Kidney epithelial cell (primary cell): ENCODE measurements at regions not wholly inside any gene's neighbourhood (a gene's known extent, or its start where the extent isn't known, plus 50 kb on each side); places are given as distances from the start of the nearest gene placed in this dataset.

Source experiments
- DNase-seq: peaks from one replicate; pipeline ENCODE4 v3.0.0-alpha.2; 2010; ENCODE audit warnings: low read depth
- H3K27me3 ChIP-seq: 2 replicates; pipeline ENCODE4 v1.6.0; 2011; ENCODE audit warnings: low read length; ENCODE audit not compliant: control insufficient read depth, insufficient read depth
- H3K36me3 ChIP-seq: 2 replicates; pipeline ENCODE4 v1.5.1; 2011; ENCODE audit warnings: low read length; ENCODE audit not compliant: control insufficient read depth, insufficient read depth
- H3K4me3 ChIP-seq: 2 replicates; pipeline ENCODE4 v1.5.1; 2011; ENCODE audit warnings: low read depth, mild to moderate bottlenecking, control low read depth, low read length
- TF ChIP-seq, protein P1 (sequence below): IDR thresholded peaks from 2 replicates; pipeline ENCODE4 v1.5.1; 2011; ENCODE audit warnings: mild to moderate bottlenecking, moderate library complexity, low read length, control low read depth, inconsistent platforms; ENCODE audit not compliant: insufficient read depth, poor library complexity, severe bottlenecking

DNA sequence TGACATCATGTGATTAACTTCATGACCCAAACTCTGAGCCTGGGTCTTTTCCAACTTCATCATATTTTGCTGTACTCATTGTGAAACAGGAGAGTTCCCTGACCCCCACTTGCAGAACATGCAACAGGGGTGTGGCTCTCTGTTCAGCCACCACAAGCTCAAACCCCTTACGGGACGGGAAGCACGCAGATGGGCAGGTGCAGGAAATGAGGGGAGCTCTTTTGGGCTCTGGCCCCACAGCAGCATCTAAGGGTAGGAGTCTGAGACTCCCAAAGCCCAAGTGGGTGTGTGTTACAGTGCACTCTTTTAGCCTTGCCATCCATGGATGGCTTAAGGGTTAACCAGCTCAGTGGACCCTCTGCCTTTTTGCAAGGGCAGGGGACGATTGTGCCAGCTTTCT is 599.5 kb upstream of the SMIM31 start:
- Histone ChIP-seq H3K27me3 (no peaks in the 10 kb centered on the region), H3K36me3 (no peaks in the 10 kb centered on the region), H3K4me3 (no peak overlapping the region)
- TF ChIP-seq, protein P1, sequence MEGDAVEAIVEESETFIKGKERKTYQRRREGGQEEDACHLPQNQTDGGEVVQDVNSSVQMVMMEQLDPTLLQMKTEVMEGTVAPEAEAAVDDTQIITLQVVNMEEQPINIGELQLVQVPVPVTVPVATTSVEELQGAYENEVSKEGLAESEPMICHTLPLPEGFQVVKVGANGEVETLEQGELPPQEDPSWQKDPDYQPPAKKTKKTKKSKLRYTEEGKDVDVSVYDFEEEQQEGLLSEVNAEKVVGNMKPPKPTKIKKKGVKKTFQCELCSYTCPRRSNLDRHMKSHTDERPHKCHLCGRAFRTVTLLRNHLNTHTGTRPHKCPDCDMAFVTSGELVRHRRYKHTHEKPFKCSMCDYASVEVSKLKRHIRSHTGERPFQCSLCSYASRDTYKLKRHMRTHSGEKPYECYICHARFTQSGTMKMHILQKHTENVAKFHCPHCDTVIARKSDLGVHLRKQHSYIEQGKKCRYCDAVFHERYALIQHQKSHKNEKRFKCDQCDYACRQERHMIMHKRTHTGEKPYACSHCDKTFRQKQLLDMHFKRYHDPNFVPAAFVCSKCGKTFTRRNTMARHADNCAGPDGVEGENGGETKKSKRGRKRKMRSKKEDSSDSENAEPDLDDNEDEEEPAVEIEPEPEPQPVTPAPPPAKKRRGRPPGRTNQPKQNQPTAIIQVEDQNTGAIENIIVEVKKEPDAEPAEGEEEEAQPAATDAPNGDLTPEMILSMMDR, result no peak
- DNase-seq, result no peak

- peak; percentile 21 for DNase-seq
These were observed 584.3 kb upstream of the SMIM31 start for GRCh38 chr4:164169591-164169990.

GRCh38 chr4:164177153-164177552 is 576.8 kb upstream of the SMIM31 start:
- Histone ChIP-seq H3K27me3 (no peaks in the 10 kb centered on the region), H3K36me3 (no peaks in the 10 kb centered on the region), H3K4me3 (no peak overlapping the region)
- TF ChIP-seq, protein P1, result no peak
- no peak for DNase-seq

More at GRCh38 chr4:164169591-164169990, 584.3 kb upstream of the SMIM31 start:
- TF ChIP-seq, protein P1, result no peak
- Histone ChIP-seq H3K27me3 (no peaks in the 10 kb centered on the region), H3K4me3 (no peak overlapping the region), H3K36me3 (no peaks in the 10 kb centered on the region)

- Histone ChIP-seq H3K27me3 (no peaks in the 10 kb centered on the region), H3K4me3 (no peak overlapping the region), H3K36me3 (no peaks in the 10 kb centered on the region)
- TF ChIP-seq, protein P1, result no peak
- DNase-seq, result no peak
These were observed 576.2 kb upstream of the SMIM31 start for GRCh38 chr4:164177753-164178152.

DNA sequence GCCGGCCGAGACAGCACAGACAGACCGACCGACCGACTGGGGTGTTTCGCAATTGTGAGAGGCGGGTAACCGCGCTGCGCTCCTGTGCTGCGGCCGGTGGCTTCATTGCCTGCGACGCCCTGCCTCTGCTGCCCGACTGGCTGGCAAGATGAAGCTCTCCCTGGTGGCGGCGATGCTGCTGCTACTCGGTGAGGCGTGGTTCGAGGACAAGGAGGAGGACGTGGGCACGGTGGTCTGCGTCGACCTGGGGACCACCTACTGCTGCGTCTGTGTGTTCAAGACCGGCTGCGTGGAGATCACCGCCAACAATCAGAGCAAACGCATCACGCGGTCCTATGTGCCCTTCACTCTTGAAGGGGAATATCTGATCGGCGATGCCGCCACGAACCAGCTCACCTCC is 565.7 kb upstream of the SMIM31 start:
- no peak for DNase-seq
- Histone ChIP-seq H3K27me3 (no peaks in the 10 kb centered on the region), H3K4me3 (no peak overlapping the region), H3K36me3 (no peaks in the 10 kb centered on the region)
- TF ChIP-seq, protein P1, result no peak

DNA sequence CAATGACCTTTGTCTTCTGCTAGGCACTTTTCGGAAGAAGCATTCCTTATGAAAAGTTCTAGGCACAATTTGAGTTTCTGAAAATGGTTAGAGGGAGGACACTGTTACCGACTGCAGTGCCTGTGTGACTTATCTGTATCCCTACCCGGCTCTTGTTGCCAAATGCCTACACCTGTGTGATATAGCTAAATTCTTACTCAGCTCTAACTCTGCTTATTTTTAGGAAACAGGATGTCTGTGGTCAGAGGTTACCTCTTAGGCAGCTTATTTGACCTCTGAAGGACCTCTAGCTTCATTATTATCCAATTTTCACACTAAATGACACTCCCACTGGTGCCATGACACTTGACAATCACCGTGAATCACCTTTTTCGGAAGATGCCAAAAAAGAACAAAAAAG is 561.1 kb upstream of the SMIM31 start:
- H3K36me3 ChIP-seq, result no peaks in the 10 kb centered on the region
- H3K4me3 ChIP-seq, result no peak overlapping the region
- TF ChIP-seq, protein P1, result no peak
- DNase-seq, result no peak
- no peaks in the 10 kb centered on the region for H3K27me3 ChIP-seq
